Myocyte (in vitro differentiated cells): ENCODE measurements at regions not wholly inside any gene's neighbourhood (a gene's known extent, or its start where the extent isn't known, plus 50 kb on each side); places are given as distances from the start of the nearest gene placed in this dataset.
A peak's percentile ranks its signal among the peaks of the same experiment; 100 is the strongest.
"Not testable (repeated sequence)": the region's sequence is repeated elsewhere in the genome, so short reads cannot be mapped to it uniquely, and the experiment has no call there.

ENCODE experiments used
- DNase-seq: peaks from one replicate; pipeline ENCODE4 v3.0.0-alpha.2; 2012; ENCODE audit warnings: low read depth

DNA sequence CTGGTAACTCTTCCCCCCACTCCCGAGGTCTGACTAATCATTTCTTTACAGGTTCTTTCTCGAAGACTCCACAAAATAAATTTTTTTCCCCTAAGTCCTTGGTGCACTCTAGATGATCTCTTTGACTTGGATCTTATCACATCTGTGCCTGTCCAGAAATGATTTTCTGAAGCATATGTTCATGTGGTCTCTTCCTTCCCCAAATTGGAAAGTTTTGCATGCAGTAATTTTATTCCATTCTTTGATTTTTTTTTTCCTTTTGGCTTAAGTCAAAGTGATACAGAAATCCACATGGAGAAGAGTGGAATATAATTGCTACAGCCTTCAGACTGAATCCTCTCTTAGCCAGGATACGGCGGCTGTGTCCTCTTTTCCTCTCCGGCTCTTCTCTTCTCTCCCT is 213.3 kb downstream of the BMP4 start:
- DNase-seq: peak; percentile 6

DNA sequence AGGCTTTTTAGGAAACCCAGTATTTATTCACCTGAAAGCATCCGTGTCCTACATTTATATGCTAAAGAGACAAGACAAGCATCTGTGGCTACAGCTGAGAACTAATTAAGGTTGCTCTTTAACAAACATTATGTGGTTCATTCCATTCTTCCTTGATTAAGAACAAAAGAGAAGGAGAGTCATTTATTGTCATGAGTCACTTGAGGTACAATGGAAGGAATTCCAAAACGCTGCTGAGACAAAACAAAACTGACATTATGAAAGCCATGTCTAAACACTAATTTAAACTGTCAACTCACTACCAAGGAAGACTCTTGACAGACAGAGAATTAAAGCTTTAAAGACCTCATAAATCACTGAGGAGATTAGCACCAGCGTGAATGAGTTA is 214.4 kb downstream of the BMP4 start:
- DNase-seq: no peak

GRCh38 chr14:53741479-53742232 is 215.0 kb downstream of the BMP4 start:
- no peak for DNase-seq

DNA sequence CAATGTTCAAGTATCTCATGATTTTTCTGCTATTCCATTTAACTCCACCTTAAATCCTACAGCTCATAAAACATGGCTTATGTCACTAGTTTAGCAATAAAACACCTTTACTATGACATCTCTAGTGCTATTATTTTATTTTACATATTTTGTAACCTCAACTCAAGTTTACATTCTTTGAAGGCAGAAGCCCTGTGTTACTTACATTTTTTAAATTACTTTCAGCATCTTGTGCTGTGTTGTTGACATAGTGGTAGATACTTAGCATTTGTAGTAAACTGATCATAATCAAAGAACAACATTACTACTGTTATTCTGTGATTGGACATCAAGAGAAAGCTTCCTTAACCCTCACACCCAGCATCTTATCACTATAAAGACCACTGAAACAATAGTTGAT is 216.1 kb downstream of the BMP4 start:
- no peak for DNase-seq

GRCh38 chr14:53735916-53736315 is 220.7 kb downstream of the BMP4 start:
- DNase-seq: no peak

DNA sequence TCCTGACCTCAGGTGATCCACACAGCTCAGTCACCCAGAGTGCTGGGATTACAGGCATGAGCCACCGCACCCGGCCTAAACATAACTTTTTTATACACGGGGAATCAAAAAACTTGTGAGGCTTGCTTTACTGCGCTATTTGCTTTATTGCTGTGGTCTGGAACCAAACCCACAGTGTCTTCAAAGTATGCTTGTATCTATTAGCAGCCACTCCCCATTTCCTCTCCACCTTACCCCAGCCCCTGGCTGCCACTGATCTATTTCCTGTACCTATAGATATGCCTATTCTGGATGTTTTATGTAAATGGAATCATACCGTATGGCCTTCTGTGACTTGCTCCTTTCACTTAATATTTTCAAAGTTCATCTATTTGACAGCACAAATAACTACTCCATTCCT is 233.4 kb downstream of the BMP4 start:
- no peak for DNase-seq

GRCh38 chr14:53719536-53719935 is 237.1 kb downstream of the BMP4 start:
- no peak for DNase-seq

GRCh38 chr14:53716578-53716977 is 240.0 kb downstream of the BMP4 start:
- peak; percentile 11 for DNase-seq

GRCh38 chr14:53715193-53715721 is 241.4 kb downstream of the BMP4 start:
- peak; percentile 39 for DNase-seq

GRCh38 chr14:53714495-53715192 is 242.0 kb downstream of the BMP4 start:
- no peak for DNase-seq

- DNase-seq: not testable (repeated sequence)
Observed at GRCh38 chr14:53712901-53713300, 243.7 kb downstream of the BMP4 start.

DNA sequence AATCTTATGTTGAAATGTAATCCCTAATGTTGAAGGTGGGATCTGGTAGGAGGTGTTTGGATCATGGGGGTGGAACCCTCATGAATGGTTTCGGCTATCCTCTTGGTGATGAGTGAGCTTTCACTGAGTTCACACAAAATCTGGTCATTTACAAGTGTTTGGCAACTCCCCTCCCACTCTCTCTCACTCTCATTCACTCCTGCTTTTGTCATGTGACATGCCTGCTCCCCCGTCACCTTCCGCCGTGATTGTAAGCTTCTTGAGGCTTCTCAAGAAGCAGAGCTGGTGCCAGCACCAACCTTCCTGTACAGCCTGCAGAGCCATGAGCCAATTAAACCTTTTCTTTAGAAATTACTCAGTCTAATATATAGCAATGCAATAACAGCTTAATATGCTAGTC is 245.4 kb downstream of the BMP4 start:
- DNase-seq: no peak

DNA sequence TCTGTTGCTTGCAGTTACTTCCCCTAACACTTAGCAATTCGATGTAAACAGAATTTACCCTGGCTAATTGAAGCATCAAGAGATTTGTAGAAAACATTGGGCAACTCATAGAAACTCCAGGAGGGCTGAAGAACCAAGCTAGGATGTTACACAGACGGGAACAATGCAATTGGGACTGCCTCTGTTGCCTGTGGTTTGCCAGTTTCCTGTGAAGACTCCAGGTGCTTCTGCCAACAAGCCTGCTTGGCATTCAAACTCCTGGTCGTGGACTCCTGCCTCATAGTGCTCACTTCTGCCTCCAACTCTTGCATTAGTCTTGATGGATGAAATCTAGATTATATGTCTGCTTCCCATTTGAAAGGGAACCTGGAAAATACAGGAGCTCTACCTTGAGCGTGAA is 246.0 kb downstream of the BMP4 start:
- no peak for DNase-seq

- no peak for DNase-seq
Observed at GRCh38 chr14:53709381-53709780, 247.2 kb downstream of the BMP4 start.

DNA sequence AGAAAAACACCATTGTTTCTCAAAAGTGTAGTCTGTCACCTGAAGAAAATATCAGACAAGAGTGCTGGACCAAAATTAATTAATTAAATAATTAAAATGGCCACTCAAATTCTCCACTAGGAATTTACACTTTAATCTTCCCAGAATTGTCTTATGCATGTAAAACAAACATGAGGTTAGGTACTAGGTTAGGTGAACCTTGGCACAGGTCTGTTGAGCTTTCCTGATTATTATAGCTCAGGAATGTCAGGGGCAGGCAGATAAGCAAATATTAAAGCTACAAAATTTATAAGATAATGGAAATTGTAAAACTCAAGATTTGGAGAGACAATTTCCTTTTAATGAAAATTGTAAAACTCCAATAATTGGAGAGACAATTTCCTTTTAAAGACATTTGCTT is 253.2 kb downstream of the BMP4 start:
- DNase-seq: no peak

GRCh38 chr14:53701108-53701875 is 255.3 kb downstream of the BMP4 start:
- DNase-seq: no peak

GRCh38 chr14:53696217-53696965 is 260.2 kb downstream of the BMP4 start:
- DNase-seq: no peak

DNA sequence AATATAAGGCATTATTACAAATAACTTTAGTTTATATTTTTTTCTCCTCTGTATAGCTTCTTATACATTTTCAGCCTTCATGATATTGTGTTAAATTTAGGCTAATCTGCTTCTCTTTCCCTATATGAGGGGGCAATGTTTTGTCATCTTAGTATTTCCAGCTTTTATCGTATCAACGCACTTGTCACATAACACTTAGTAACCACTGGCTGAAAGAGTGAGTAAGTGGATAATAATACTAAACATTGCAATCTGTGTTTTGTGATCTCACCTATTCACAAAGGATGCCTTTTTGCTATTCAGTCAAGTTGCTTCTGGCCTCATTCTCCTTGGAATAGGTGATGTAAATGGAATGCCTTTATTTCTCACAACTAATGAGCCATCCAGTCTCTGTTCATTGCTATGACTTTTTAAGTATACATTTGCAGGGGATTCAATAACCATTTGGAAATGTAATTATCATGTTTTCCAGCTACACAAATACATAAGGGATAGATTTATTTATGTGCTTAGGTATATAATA is 260.9 kb downstream of the BMP4 start:
- DNase-seq: no peak

DNA sequence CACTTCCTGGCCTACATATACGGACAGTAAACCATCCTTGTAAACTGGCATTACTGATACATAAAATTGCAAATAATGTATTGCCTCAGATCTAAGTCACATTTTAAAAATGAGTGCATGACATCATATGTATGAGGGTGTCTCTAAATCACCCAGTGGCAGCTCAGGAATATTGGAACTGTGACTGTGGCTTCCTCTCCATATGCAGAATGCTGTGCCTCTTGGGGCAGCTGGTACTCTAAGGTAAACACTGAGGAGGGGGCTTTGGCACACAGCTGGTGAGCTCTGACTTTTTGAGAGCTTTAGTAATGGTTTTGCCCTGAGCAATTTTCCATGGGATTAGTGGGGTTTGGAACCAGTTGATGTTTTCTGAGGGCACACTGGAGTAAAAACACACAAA is 263.7 kb downstream of the BMP4 start:
- DNase-seq: no peak

GRCh38 chr14:53692451-53692850 is 264.2 kb downstream of the BMP4 start:
- DNase-seq: no peak

GRCh38 chr14:53683229-53683628 is 273.4 kb downstream of the BMP4 start:
- peak; percentile 3 for DNase-seq
